ENCODE measurements at regions not wholly inside any gene's neighbourhood (a gene's known extent, or its start where the extent isn't known, plus 50 kb on each side); places are given as distances from the start of the nearest gene placed in this dataset.

DNA sequence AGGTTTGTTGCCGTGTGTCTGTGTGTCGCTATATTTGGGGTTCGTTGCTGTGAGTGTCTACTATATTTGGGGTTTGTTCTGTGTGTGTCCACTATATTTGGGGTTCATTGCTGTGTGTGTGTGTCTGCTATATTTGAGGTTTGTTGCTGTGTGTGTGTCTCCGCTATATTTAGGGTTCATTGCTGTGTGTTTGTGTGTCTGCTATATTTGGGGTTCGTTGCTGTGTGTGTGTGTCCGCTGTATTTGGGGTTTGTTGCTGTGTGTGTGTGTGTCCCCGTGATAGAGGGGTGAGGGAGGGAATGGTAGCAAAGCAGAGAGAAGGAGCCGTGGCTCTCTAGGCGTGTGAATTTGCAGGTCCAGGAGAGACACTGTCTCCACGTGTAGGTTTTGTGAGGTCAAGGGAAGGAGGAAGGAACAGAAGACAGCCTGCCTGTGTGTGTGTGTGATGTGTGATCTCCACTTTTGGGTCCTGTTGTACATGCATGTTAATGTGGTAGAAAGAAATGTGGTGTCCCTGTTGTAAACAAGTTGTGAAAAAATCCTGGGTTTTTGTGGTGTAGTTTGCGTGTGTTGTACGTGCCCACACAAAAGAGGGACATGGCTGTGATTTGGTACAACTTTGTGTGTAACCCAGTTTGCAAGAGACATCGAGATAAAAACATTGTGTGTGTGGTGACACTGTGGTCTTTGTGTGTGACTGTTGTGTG, 56.3 kb upstream of the ECE1 start:
- no peak for DNase-seq (ENCODE audit: low read depth in 2 of 2)

DNA sequence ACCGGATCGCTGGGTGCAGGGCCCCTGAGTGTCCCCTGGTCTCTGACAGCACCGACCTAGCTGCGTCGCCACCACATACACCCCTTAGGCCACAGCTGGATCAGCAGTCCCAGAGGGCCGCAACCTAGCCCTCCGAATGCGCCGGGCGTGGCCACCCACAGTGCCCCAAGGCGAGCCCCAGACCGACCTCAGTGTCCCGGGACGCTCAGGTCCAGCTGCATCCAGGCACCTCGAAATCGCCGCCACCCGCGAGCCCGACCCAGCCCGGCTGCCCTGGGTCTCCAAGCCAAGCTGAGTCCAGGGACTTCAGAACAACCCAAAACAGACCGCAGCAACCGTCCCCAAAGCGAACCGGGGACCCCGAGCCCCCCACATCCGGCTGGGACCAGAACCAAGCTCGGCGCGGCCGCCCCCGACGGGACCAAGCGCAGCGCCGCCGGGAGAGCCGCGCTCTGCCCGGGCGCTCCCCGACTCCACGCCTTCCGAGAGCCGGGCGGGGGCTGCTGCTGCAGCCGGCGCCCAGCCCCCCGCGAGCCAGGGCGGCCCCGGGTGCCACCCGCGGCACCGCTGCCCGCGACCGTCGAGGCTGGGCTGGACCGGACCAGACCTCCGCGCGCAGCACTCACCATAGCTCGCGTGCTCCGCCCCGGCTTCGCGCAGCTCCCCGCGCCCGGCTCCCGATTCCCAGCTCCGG, 54.6 kb upstream of the ECE1 start:
- DNase-seq (ENCODE audit: low read depth in 2 of 2): no peak

DNA sequence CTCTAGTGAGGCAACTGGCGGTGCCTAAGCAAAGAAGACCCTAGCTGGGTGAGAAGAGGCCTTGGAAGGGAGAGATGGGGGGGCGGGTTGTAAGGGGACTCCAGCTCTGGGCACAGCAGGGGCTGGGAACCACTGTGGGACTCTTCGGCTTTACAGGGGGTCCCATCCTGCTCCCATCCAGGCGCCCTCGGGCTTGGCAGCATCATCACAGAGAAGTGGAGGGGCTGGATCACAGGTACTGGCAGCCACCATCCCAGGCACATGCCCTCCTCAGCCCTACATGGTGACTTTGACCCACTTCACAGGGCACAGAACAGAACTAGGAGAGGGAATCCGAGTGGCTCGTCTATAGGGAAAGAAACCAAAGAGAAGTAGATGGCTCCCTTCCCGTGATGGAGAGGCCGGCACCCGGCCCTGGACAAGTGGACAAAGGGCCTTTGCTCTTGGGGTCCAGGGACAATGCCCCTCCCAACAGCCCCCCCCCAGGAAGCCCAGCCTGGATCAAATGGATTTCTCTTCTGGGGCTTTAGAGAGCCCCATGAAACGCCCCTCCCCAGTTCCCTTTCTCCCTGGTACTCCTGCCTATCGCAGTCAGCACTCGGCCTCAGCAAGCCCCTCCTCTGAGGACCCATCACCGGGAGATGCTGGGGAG, 54.0 kb upstream of the ECE1 start:
- no peak for DNase-seq (ENCODE audit: low read depth in 2 of 2)

DNA sequence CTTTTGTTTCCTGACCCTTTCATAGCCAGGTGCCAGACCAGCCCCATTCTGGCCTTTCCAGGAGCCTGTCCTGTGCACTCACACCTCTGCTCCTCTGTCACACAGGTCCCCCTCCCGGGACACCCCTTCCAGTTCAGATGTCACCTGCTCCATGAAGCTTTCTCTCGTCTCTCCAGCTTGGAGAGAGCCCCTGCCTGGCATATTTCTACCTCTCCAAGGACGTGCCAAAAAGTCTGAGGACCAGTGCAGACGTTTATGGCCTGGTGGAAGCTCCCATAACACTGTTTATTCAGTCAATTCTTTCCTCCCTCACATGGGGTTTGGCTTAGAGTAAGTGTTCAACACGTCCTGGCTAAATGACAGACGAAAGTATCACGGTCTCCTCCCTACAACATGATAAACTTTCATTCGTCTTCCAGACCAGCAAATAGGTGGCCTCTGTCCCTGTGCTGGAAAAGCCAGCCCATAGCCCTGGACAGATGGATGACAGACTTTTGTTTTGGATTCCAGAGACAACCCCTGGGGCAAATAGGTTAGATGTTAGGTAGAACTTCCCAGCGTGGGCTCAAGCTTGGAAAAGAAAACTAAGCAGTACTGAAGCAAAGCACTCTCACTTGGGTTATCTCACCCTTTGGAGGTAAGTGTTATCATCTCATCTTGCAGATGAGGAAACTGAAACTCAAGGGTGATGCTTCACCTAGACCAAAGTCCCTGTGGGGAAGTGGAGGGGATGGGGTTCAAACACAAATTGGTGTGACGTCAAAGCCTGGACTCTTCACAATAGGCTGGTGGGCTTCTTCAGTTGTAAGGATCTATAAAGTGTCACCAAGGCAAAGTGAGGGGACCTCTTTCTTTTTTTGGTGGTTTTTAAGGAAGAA, 52.9 kb upstream of the ECE1 start:
- DNase-seq (ENCODE audit: low read depth in 2 of 2): no peak

DNA sequence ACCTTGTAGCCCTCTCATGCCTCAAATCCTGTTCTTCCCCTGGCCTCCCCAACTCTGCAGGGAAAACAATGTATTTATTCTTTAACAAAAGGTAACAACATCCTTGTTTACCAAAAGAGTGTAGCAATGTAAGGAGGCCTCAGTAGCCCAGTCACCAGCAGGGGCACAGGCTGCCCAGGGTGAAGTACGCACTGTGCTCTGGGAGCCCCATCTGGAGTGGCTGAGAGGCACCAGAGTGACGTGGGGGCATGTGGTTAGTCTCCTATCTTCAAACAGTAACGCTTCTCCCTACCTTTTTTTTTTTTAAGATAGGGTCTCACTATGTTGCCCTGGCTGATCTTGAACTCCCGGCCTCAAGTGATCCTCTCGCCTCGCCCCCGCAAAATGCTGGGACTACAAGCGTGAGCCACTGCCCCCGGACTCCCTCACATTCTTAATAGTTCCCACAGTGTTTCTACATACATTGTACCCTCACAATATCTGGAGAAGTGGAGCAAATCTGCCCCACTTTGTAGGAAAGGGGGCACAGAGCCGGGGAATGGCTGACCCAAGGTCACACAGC, 51.3 kb upstream of the ECE1 start:
- DNase-seq (ENCODE audit: low read depth in 2 of 2): no peak

DNA sequence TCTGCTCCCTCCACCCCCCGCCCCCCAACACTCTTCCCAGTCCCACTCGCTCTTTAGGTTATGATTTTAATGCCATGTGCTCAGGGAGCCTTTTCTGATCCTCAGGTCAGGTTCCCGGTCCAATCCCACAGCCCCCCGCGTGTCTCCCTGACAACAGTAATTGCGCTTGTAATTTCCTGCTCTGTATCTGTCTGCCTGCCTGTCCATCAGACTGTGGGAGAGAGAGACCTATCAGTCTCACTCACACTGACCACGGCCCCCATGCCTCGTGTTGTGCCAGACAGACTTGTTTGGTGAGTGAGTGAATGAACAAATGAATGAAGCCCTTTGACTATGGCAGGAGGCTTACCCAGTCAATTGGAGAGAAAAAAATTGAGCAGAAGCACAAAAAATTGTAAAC, 50.8 kb upstream of the ECE1 start:
- no peak for DNase-seq (ENCODE audit: low read depth in 2 of 2)

DNA sequence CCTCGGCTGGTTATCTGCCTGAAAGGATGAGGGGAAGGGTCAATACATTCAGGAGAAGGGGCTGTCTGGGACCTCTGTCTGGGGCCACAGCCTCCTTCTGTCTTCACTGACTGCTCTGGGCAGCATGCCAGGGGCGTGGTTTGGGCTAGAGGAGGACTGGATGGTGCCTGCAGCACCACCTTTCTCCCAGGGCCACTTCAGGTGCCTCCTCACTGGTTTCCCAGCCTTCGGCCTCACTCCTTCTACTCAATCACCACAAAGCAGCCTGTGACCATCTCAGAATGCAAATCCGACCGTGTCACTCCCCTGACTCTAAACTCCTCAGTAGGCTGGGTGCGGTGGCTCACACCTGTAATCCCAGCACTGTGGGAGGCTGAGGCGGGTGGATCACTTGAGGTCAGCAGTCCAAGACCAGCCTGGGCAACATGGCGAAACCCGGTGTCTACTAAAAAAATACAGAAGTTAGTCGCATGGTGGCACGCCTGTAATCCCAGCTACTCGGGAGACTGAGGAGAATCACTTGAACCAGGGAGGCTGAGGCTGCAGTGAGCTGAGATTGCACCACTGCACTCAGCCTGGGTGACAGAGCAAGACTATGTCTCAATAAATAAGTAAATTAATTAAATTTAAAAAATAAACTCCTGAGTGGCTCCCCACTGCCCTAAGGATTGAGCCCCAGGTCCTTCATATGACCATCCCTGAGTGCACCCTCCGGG, 50.1 kb upstream of the ECE1 start:
- DNase-seq (ENCODE audit: low read depth in 2 of 2): no peak
